ENCODE measurements at regions not wholly inside any gene's neighbourhood (a gene's known extent, or its start where the extent isn't known, plus 50 kb on each side); places are given as distances from the start of the nearest gene placed in this dataset.
"Not testable (repeated sequence)": the region's sequence is repeated elsewhere in the genome, so short reads cannot be mapped to it uniquely, and the experiment has no call there.

DNA sequence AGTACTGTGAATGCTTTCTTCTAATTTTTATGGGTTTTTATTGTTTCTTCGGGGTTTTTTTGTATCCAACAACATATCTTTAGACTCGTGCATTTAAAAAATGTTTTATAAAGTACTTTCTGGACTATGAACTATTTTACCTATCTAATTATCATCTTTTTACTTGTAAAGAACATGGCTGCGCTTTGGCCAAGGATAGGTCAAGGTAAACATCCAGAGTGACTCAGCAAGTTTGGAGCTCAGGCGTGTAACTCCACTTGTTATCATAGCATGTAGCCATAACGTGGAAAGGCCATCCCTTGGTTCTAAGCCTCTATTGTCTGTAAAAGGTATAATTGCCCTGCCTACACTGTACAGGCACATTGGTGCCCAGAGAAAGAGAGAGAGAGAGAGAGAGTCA lies 818.0 kb upstream of the GOT2 start:
- DNase-seq (ENCODE audit: low spot score), result no peak

DNA sequence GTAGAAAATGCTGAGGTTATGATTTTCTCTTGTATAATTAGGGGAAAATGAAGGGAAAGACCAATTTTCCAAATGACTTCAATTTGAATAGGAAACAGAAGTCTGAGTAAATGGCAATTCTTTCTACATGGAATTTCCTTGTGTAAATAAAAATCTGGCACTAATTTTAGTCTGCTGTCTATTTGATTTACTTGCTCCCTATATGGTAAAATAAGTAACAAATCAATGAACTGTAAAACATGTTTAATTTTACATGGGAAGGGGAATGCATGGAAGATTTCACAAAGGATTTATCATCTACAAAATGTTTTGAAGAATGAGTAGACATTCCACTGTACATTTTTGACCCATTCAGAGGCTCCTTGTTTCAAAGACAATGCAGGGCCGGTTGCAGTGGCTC lies 811.6 kb upstream of the GOT2 start:
- no peak for DNase-seq (ENCODE audit: low spot score)

DNA sequence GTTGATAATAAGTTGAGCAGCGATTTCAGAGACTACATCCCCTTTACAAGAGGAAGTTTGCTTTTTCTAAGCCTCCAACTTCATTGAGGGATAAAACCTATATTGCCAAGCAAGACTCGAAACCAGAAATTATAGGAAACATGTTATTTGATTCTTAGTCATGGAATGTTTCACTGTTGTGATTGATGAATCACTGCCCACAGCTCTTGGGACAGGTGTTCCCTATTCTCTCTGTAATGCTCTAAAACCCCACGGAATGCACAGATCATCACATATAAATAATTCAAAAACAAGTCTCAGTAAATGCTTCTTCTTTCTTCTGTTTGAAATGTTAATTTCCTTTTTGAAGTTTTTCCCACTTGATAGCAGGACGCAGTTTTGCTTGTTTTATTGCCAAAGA lies 809.5 kb upstream of the GOT2 start:
- DNase-seq (ENCODE audit: low spot score), result no peak

DNA sequence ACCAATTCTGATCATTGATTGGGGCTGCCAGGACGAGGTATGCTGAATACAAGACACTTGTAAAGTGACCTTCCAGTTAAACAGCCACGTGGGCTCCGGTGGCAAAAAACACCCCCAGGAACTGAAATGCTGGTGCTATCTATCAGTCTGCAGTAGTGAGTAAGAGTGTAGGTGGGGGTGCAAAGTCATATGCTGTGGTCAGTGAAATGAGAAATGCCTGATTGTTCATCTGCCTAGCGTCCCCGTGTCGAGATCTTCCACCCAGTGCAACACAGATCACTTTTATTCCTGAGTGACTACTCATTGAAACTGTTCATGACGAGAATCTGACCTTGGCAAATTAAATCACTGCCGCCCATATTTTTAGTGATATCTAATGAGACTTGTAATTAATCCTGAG lies 806.5 kb upstream of the GOT2 start:
- DNase-seq (ENCODE audit: low spot score), result no peak

DNA sequence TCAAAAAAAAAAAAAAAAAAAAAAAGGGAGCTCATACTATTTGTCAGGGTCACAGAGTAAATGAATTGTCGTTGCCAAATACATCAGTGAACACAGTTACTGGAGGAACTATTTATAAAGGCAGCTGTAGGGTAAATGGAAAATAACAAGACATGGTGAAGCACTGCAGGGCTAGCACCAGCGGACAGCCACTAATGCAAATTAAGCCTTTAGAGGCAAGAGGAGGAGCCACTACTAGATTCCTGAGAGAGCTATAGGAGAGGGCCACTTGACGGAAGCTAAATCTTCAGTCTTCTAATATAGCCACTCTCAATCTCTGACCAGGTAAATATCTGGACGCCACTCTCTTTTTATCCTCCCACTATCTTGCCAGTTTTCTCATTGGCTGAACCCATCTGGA lies 801.2 kb upstream of the GOT2 start:
- DNase-seq (ENCODE audit: low spot score), result no peak

DNA sequence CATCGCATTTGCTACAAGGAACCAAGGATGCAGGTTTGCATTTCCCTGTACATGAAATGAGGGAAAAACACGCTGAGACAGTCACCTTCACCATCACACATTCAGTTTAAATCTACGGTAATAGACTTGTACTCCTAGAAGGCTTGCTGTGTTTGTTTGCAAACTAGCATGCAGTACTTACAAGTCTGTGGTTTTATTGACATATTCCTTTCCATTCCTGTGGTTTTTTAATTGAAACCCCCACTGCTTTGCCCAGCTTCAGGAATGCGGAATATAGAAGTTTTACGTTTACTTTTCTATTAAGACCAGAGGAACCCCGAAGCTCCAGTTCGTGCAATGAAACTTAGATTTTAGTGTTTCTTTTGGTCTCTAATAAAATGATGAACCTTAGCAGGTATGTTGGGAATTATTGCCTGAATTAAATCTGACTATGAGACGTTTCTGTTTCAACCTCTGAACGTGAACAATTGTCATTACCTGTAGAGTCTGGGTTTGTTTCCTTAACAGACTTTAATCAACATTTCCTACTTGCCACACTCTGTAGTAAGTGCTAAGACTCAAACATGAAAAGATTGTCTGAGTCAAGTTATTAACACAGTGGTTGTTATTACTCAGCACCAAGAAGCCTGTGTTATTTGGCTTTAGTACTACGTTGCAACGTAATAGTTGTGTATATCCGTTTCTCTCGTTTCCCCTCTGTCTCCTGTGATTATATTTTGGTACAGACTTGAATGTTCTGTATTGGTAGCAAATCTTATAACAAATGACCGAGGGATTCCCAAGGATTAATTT lies 793.3 kb upstream of the GOT2 start:
- no peak for DNase-seq (ENCODE audit: low spot score)

DNA sequence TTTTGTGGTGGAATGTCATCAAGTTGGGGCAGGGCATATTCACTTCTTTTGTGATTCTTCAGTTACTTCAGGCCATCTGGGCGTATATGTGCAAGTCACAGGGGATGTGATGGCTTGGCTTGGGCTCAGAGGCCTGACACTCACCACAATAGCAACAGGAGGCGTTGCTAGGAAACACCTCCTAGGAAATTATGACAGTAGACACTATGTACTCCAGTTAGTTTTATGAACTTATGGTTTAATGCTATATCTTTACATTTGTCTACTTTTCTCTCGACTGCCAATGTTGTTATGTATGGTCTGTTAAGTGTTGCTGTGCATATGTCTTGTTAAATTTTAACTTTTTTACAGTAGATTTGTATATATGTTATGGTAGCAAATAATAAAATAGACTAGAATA lies 788.7 kb upstream of the GOT2 start:
- no peak for DNase-seq (ENCODE audit: low spot score)

DNA sequence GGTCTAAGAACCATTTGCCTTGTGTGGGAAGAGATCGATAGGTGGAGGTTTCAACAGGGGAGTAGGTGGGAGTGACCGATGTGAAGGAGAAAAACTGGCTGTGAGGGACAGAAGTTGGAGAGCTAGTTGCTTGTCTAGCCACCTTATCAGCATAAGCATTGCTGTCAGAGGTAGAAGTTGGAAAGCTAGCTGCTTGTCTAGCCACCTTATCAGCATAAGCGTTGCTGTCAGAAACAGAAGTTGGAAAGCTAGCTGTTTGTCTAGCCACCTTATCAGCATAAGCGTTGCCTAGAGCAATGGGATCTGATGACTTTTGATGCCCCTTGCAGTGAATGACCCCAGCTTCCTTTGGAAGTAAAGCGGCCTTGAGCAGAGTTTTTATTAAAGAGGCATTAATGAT lies 784.6 kb upstream of the GOT2 start:
- DNase-seq (ENCODE audit: low spot score), result not testable (repeated sequence)

DNA sequence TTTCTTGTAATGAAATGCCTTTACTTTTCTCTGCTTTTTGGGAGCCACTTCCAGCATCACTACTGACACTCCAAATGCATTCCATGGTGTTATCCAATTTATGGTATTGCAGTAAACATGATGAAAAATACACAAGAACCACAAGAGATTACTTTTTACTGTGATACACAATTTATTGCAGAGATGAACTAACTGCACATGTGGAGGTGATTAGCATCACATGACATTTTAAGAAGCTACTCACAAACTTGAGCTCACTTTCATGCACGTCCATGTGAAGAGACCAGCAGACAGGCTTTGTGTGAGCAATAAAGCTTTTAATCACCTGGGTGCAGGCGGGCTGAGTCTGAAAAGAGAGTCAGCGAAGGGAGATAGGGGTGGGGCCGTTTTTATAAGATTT lies 780.5 kb upstream of the GOT2 start:
- no peak for DNase-seq (ENCODE audit: low spot score)

DNA sequence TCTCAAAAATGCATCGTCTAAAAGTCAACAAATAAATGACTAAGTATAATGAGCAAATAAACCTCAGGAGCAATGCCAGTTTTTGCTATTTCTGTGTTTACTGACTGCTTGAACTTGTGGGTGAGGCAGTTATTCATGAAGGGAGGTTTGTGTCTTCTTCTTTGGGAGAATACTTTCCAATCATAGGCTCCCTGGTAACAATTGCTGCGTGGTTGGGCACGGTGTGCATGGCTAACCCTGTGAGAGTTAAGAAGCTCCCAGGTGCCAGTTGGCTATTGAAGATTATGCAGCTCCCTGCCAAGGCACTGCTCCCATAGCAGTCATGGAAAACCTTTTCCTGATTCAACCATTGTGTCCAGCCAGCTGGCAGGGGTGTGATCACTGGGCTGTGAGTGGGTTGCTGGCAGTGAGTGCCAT lies 775.9 kb upstream of the GOT2 start:
- DNase-seq (ENCODE audit: low spot score), result no peak

DNA sequence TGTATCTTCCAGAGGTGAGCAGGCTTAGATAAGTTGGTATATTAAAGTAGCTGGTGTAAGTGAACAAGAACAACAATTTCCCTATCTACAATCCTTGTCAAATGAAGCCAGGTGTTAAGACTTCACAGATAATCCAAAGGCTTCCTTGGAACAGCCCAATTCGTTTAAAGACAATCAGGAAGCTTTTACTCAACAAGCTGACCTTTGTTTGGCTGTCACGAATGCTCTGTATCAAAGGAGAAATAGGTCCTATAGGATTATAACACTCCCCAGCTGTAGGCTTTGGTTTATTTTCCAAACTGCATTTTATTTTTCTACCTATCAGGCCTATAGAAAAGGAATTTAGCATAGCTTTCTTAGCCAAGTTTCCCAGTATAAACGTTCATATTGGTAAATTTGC lies 766.5 kb upstream of the GOT2 start:
- DNase-seq (ENCODE audit: low spot score), result no peak

DNA sequence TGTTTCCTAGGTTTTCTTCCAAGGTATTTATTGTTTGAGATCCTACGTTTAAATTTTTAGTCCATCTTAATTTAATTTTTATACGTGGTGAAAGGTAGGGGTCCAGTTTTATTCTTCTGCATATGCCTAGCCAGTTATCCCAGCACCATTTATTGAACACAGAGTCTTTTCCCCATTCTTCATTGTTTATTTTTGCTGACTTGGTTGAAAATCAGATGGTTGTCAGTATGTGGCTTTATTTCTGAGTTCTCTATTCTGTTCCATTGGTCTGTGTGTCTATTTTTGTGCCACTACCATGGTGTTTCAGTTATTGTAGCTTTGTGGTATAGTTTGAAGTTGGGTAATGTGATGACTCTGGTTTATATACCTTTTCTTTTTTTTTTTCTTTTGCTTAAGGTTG lies 753.0 kb upstream of the GOT2 start:
- no peak for DNase-seq (ENCODE audit: low spot score)

DNA sequence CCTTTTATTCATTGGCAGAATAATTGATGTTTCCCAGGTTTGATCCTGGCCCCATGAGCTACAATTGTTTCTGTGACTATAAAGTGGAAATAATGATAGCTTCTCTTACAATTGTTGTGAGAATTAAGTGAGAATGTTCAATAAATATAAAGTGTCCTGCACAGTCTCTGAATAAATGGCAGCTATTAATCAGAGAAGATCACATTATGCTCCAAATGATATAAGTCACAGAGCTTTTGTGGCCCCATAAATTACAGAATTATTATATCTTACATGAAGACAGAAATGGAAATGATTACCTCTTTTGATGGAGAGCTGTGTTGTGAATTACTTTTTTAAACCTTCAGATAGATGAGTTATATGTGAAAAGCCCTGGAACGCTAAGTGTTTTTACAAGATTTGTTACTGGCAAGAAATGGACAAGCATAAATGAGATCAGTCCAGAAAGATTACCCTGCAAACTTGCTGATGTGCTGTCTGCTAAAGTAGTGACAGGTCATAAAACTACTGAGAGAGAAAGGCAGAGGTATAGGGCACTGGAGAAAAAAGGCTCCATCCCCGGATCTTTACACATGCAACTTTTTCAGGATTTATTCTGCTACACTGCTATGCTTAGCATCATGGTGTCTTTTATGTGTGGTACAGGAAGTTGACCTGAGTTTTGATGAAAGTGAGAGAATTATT lies 750.9 kb upstream of the GOT2 start:
- DNase-seq (ENCODE audit: low spot score), result no peak

DNA sequence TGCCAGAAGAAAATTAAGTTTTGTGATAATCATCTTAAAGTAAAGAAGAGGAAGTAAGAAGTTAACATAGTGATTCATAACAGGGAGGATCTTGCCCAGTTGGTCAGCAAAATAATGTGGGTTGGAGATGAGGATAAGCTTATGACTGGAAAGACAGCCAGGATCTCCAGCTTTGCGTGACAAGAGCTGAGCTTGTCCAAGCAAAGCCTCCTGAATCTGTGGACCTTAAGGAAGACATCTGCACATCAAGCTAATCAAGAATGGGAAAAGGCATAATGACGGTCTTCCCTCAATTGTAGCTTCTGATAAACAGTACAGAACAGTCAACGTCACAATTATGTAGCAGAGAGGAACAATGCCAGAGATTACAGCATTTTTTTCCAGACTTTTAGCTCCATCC lies 744.7 kb upstream of the GOT2 start:
- DNase-seq (ENCODE audit: low spot score), result no peak

DNA sequence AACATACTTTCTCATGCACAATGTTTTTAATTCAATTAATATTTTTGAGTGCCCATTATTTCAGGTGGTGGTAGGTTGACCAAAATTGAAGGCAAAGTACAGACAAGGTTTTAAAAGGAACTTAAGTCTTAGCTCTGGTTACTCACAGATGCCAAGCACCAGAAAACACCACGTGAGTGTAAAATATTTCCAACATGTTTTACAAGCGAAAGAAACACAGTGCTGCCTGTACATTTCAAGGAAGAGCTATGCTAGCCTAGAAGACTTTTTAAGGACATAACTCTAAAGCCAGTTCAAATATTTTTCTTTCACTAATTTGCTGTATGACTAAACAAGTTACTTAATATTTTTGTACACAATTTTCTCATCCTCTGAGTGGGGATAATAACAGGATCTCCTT lies 736.4 kb upstream of the GOT2 start:
- no peak for DNase-seq (ENCODE audit: low spot score)

DNA sequence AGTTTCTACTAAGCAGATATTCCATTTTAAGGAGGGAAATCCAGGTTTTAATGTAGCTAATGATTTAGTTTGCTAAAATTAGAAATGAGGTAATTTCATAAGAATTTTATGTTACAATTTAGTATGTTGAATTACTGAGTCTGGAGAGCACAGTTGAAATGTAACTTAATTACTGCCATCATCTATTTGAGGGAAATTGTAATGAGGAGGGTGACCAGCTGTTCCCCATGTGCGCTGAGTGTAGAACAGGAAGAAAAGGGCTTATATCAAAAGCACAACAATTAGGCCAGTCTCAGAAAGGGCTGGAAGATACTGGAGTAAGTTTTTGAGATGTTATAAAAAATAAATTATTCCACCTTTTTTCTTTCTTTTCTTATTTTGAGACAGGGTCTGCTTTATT lies 735.1 kb upstream of the GOT2 start:
- no peak for DNase-seq (ENCODE audit: low spot score)

DNA sequence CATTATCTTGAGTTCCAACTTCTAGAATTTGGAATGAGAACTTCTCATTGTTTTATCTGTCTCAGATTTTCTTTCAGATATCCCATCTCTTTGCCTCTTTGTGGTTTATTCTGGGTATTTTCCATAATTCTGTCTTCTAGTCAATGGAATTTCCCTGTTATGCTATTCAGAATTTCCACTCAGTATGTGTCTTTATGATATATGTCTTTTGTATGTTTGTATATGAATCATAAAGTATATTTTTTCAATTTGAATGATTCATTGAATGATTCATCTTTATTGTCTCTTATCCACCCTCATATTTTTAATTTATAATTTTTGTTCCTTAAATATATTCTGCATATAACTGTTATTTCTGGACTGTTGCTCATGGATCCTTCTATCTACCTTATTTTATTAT lies 729.7 kb upstream of the GOT2 start:
- no peak for DNase-seq (ENCODE audit: low spot score)

DNA sequence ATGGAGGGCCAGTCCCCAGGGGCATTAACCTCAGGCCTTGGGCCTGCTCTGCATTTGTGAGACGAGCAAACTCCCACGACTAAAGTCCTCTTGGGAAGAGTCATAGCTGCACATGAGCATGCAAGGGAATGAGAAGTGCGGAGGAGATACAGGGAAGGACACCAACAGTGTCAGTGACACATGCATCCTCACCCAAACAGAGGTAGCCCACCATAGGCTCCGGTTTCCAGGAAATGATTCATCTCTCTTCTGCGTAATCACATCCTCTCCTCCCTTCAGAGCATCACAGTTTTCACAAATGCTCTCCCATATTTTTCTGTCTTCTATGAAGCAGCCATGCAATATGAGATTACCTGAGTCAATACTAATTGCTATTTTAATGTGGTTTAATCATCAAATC lies 725.7 kb upstream of the GOT2 start:
- DNase-seq (ENCODE audit: low spot score), result no peak

DNA sequence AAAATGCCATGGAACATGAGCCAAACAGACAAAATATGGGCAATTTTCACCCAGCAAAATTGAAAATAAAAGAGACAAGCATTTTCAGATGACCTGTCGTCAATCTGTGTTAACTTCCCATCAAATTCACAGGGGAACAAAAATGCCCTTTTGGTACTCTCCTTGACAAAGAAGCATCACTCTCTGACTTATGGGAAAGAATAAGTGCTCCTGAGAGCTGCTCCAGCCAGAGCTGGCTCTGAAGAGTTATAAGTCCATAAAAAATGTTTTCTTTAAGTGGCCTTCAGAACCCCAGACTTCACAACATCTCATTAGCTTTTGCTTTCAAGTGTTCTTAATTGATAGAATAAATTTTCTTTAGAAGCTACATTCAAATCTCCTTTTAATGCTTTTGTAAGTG lies 721.4 kb upstream of the GOT2 start:
- DNase-seq (ENCODE audit: low spot score), result no peak

DNA sequence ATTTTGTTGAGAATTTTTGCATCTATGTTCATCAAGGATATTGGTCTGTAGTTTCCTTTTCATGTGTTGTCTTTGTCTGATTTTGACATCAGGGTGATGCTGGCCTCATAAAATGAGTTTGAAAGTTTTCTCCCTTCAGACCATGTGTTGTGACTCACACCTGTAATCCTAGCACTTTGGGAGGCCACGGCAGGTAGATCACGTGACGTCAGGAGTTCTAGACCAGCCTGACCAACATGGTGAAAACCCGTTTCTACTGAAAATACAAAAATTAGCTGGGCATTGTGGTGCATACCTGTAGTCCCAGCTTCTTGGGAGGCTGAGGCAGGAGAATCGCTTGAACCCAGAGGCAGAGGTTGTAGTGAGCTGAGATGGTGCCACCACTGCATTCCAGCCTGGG lies 716.4 kb upstream of the GOT2 start:
- DNase-seq (ENCODE audit: low spot score), result not testable (repeated sequence)

DNA sequence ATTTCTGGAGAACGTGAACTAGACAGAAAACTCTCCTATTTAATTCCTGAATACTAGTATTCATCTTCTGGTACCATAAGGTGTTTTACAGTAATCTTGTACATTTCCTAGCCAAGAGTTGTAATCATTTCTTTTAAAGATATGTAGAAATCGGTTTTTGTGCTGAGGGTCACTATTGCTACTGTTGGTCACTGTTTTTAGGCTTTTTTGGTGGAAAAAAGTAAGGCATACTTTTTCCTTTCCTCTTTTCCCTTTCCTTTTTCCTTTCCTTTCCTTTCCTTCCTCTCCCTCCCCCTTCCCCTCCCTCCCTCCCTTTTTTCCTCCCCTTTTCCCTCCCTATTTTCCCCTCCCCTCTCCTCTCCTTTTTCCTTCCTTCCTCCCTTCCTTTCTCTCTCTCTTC lies 706.4 kb upstream of the GOT2 start:
- DNase-seq (ENCODE audit: low spot score), result no peak

DNA sequence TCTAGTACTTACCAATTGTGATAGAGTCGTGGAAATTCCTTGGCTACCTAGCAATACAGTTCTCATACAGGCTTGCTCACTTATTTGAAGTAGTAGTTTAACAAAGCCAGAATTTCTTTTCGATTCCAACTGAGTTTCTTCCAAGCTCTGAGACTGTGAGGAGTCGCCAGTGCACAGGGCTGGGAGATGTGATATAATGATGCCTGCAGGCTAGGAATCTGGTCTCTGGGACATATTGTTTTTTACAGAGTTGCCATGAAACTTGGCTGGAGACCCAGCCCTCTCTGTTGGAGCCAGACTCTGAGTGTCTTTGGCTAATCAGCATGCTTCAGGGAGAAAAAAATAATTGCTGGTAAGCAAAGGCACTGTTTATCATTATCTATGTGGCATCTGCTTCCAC lies 698.8 kb upstream of the GOT2 start:
- no peak for DNase-seq (ENCODE audit: low spot score)

DNA sequence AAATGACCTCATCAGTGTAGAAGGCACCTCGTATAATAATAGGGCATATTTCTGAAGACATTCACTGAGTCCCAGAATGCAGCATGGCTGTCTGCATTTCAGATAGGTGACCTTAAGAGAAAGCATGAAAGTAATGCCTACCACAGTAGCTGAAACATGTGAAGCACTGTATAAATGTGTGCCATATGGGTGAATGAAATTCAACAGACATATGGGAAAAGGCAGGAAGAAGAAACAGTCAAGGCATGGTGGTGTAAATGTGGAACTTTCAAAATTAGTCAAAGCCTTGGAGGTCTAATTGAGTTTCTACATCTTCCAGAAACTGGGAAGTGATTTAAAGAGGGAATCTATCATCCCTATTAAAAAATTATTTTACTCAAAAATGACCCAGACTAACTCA lies 698.2 kb upstream of the GOT2 start:
- no peak for DNase-seq (ENCODE audit: low spot score)
